GM21825 (cell line): ENCODE measurements at regions not wholly inside any gene's neighbourhood (a gene's known extent, or its start where the extent isn't known, plus 50 kb on each side); places are given as distances from the start of the nearest gene placed in this dataset.

Experiments
- ATAC-seq: cut with Tn5 transposase; IDR thresholded peaks from one replicate; pipeline ENCODE4 v1.9.1; 2021; ENCODE audit warnings: mild to moderate bottlenecking, moderate library complexity; ENCODE audit not compliant: unreplicated experiment

DNA sequence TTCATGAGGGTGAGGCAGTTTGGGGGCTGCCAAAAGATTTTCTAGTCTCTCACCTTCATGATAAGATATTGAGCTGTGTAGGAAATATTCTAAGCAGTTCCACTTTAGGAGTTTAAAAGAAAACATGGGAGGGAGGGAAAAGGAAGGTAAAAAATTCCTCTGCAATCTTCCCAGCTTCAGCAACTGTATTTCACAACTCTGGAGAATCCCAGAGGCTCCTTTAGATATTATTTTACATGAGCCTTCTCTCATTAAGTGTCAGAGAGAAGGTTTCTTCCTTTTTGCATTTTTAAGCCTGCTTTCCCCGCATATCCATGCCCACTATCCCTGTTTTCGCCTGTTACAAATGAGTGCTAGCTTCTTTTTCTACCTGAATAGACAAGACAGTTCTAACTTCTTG lies 289.4 kb downstream of the CHRM3 start:
- no peak for ATAC-seq

DNA sequence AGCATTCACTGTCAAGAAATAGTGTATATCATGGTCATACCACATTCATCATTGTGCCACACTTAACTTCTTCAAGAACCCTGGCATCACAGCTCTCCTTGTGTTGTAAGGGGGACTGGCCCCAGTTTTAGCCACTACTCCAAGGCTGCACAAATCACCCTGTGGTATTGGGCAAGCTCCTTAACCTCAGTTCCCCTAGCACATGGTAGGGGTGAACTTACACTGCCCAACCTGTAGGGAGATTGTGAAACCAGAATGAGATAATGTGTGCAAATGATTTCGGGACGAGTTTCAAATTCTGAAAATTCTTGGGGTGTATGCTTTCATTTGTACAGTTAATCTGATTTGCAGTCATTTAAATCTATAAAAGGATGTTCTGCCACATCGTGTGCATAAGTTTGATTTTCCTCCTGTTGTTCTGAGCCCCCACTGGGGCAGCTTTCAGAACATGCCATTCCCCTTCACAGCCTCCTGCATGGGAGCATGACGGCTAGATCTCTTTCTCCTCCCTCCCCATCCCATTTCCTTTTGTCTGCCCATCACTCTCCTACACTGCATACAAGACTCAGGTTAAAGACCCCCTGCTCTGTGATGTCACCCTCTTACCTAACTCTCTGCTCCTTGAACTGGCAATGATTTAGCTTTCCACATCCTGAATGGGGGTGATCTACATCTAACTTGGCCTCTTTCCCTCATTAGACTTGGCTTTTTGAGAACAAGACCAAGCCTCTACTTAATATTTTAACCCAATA lies 290.3 kb downstream of the CHRM3 start:
- ATAC-seq = no peak

DNA sequence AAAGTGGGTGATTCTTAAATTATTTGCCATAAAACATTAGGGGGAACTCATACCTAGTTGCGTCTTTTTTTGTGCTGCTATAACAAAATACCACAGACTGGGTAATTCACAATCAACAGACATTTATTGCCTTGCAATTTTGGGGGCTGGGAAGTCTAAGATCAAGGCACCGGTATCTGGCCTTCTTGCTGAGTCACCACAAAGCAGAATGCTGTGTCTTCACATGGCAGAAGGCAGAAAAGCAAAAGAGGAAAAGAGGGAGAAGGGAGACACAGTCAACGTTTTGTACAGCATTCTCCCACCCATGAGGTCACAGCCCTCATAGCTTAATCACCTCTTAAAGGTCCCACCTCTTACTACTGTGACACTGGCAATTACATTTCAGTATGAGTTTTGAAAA lies 291.0 kb downstream of the CHRM3 start:
- ATAC-seq = no peak

DNA sequence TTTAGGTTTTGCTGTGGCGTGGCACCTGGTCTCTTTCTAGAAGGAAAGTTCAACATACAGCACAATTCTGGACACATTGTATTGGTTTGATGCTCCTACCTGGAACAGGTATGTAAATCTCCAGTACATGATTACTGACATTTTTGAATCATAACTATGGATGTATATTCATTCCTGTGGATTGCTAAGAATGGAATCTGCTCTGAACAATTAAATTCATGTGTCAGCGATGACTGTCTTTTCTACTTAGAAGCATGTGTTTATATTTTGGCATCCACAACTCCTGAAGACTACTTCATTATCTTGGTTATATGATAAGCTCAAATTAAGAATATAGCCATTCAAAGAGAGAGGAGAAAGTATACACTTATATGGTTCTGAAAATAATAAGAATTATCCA lies 291.8 kb downstream of the CHRM3 start:
- ATAC-seq = no peak

DNA sequence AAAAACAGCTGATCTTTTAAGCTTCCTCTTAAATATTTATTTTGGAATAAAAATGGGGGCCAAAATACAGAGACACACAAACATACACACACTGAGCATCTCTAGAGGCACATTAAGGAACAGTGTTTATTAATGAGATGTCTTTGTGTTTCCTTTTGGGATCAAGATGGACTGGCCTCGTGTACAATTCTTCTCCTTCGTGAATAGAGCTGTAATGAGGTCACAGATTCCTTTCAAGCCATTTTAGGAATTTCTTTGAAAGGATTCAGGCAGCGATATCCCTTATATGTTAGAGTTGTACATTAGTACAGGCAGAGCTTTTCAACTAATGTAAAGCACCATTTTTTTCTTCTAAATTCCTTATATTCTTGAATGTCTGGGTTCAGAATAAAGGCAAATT lies 295.7 kb downstream of the CHRM3 start:
- ATAC-seq = no peak

DNA sequence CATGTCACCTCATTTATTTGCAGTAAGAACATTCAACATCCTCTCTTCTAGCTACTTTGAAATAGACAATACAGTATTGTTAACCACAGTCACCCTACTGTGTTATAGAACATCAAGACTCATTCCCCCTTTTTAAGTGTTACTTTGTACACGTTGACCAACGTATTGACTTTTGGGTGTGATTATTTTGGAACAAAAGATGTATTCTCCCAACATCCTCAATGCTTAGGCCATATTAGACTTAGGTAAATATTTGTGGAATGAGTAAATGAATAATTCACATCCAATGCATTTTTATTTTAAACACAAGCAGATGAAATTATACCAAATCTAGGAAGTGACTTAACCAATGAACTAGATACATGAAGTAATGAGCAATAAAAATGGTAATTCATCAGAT lies 296.6 kb downstream of the CHRM3 start:
- ATAC-seq = no peak

DNA sequence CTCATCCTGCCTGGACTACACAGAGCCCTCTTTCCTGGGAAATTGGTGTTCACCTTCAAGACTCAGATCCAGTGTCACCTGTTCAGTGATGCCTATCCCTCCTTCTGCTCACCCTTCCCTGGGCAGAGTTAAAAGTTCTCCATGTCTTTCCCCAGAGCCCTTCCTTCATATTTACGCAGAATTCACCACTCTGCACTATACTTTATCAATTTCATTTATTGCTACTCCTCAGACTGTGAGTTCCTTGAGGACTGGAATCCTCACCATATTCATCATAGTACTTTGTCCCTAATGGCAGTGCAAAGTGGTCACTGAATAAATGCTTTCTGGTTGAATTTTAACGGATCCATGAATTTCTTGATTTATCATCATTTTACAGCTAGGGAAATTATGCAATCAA lies 300.0 kb downstream of the CHRM3 start:
- ATAC-seq = no peak

DNA sequence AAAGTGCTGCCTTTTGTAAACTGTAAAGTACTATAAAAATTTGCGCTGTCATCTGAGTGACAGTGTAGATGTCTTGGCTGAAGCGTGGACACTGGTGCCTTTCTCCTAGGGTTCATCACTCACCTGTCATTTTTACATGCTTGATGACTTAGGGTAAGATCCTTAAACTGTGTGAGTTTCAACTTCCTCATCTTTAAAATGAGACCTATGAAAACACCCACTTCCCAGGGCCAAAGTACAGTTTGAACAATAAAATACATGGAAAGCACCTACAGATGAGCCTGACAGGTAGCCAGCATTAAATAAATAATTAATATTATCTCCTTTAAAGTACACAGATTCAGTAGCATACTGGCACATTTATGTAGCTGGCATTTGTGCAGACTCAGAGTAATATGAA lies 309.9 kb downstream of the CHRM3 start:
- ATAC-seq = no peak

DNA sequence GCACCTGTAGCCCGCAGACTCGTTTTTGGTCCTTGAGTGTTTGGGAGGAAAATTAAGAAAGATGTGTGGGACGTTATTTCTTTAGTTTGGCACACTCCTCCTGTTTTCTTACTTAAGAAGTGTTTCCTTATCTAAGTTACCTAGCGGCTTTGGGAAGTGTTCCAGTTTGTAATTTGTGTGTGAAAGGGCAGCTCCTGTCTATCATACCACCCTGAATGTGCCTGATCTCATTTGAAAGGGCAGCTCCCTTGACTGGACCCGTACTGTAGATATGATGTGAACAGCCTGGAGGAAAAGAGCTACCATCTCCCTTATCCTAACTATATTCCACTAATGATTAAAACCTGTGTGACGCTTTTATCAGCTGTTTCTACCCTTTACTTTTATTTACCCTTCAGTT lies 314.3 kb downstream of the CHRM3 start:
- no peak for ATAC-seq

DNA sequence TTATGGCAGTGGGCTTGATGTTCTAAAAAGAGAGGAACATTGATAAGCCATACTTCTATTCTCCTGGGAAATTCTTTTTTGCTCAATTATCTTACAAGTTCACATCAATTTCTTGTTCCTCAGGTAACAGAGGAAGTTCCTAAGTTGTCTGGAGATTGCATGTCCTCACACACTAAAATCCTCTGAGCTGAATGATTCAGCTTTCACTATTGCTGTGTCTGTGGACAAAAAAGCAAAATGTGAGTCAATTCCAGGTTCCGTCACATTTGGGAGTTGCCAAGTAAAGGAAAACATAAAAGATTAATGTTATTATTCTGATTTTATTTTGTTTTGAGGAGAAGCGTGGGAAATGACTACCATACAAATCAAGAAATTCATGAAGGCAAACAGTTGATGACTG lies 316.7 kb downstream of the CHRM3 start:
- ATAC-seq = no peak

DNA sequence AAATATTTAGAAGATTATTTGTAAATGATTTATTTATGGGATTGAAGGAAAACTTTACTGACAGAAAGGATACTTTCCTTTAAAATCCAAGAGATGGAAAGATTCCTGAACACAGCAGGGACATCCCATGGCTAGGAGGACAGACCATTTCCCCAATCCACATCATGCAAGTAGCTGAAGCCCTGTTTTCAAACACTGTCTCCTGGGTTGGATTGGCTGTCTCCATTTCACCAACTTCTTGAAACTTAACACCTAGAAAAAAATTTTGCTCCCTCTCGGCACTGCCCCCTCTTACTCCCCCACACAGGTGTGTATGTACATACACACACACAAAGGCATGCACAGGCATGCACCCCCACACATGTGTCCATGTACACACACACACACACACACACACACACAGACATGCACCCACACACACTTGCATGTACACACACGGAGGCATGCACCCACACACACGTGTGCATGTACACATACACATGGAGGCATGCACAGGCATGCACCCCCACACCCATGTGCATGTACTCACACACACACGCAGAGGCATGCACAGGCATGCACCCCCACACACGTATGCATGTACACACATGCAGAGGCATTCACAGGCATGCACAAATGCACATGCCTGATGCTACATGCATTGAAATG lies 320.0 kb downstream of the CHRM3 start:
- ATAC-seq = no peak

DNA sequence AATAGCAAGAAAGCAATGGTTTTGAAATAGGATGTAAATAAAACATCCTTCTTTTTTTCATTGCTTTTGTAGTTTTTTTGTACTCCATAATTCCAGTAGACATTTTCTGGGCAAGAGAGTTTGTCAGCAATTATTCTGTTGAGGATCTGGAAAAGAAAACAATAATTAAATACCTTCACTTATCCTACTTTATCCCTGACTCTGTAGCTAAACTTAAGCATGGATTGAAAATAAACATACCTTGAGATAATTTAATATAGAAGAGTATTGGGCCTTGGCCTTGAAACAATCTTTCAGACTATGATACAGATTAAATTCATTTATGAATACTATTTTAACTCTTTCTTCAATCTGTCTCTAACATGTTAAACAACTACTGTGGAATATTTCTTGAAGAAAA lies 321.2 kb downstream of the CHRM3 start:
- ATAC-seq = no peak

DNA sequence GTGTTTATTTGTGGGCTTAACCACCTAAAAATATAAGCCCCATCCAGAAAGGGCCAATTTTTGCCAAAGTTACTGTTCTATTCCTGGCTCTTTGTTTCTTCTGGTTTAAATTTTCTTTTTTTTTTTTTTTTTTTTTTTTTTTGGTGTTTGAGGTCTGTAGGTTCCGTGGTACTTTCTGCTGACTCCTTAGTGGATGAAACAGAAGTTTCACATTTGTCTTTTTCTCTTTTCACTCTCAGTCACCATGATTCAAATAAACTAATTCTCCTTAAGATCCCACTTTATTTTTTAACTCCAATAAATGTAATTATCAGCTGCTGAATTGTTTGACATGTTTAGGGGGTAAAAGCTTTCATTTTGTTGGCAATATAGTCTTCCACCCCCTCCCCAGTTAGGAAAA lies 322.3 kb downstream of the CHRM3 start:
- ATAC-seq = no peak

DNA sequence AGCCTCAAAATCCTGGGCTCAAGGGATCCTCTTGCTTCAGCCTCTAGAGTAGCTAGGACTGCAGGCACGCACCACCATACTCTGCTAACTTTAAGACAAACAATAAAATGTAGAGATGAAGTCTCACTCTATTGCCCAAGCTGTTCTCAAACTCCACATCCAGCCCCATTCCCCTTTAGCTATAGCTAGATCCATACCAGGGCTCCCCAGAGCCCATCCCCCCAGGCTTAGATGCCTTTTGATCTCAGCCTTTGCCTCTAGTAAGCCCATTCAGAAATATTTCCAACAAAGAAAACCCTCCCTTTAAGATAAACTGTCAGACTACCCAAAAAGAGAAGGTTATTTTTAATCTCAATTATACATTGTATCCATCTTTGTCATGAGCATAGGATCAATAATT lies 325.4 kb downstream of the CHRM3 start:
- ATAC-seq = no peak

DNA sequence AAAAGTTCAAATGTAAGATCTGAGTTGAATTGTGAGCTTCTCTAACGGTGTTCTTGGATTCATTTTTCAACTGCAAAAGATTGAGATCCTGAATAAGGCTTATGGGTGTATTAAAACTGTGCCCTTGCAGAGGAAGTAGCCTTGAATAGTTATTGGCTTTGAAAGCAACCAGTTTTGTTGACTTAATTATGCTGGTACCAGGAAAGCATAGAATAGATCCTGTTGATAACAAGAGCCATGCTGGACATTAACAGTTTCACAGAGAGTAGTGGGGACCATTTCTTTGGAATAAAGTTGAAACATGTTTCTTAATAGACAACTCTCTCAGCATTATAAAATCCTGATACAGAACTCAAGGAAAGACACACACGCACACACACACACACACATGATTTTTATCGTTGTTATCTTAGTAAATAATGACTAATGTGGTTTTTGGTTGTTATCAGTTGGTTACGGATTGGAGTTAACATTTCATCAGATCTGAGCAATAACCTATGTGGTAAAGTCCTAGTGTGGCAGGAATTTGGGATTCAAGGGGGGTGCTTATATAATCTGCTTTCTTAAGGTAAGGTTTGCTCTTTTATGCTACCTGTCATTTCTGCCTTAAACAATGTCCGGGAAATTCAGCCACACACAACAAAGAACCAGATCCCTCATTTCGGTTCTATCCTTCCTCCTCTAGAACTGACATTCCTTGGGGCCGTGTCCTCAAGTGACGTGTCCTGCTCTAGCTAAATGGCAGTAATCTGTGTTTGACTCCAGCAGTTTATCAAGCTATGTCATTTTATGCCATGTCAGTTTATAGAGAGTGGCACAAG lies 330.9 kb downstream of the CHRM3 start:
- no peak for ATAC-seq

DNA sequence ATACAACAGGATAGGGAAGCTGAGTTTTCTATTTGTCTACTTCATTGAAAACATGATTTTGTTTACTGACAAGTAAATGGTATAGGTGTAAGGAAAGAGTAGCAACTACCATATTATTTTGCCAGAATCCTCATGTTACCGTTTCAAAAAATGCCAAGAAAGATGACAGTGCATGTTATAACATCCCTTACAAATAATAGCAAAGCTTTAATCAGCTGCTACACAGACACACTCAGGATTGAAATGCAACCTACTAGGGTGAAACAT lies 331.5 kb downstream of the CHRM3 start:
- ATAC-seq = no peak

DNA sequence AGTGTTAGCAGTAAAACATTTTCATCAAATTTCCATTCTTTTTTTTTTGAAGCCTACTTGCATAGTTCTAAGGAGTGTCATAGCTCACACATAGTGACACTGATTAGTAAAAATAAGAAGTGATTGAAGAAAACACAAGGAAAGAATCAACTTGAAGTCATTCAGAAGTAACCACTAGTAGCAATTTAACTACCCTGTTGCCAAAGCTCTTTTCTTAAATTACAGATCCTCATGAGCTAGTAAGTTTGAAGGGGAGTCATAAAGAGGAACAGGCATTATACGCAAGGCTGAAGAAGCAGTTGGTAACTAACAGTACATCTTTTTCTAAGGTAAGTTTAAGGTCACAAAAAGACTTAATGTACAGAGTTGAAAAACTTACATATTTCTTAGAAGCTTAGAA lies 332.2 kb downstream of the CHRM3 start:
- ATAC-seq = no peak

DNA sequence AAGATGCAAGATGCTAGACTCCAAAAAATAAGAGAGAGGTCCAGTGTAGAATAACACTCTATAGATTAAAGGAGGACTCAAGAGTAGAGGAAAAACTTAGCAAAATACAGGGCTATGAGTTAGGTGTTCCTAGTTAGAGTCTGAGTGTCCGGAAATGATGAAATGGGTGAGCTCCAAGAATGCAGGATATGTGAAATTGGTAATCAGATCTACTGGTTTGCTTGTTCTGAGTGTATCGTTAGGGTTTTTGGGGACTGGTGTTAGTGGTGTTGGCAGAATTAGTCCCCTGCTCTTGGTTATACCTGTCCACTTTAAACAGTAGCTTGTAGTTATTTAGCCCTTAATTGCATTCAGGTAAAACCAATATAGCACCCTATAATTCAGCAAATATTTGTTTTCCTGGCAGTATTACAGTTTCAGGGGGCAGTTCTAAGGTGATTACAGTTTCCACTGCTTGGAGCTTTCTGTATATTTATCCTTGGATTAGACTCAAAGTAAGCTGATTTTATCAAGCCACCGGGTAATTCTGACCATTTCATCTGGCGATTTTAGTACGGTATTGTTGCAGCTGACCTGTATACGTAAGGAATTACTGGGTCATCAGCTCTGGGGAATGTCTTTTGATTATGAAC lies 332.7 kb downstream of the CHRM3 start:
- ATAC-seq = no peak

DNA sequence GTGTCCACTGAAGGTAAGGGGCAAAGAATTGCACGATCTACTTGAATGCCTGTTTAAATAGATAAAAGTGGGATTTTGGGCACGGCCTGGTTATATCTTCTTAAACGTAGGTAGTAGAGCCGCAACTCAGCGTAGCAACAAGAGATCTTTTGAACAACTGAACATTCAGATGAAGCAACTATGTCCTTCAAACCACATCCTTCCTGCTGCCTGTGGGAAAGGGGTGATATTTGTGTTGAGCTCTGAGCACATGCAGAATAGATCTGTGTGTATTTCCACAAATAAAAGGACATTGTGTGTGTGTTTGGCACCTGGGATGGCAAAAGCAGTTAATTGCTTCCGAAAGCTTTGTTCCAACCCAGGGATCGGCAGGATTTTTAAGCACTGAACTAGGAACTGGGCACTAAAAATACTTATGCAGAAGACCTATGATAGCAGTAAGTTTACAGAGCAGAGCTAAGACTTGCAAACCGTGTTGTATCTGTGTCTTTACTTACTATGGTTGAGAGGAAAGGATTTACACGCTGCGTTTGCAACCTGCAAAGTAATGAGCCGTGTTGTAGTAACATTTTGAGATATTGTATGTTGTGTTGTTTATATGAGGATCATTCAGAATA lies 333.4 kb downstream of the CHRM3 start:
- ATAC-seq = no peak

DNA sequence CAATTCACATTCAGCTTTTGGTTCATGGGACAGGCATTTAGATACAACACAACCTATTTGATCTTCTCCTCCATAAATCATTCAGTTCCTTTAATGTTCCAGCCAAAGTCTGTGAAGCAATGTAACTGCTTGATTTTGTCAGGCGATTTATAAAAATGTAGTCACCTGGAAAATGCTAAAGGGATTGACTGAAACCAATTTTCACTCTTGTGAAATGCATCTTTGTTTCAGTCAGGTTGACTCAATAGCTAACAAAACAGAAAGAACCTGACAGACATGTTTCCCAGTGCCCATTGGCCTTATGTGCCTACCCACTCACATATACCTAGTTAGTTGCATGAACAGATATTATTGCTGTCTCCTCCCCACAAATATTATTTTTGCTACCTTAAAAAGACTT lies 335.7 kb downstream of the CHRM3 start:
- ATAC-seq = no peak

DNA sequence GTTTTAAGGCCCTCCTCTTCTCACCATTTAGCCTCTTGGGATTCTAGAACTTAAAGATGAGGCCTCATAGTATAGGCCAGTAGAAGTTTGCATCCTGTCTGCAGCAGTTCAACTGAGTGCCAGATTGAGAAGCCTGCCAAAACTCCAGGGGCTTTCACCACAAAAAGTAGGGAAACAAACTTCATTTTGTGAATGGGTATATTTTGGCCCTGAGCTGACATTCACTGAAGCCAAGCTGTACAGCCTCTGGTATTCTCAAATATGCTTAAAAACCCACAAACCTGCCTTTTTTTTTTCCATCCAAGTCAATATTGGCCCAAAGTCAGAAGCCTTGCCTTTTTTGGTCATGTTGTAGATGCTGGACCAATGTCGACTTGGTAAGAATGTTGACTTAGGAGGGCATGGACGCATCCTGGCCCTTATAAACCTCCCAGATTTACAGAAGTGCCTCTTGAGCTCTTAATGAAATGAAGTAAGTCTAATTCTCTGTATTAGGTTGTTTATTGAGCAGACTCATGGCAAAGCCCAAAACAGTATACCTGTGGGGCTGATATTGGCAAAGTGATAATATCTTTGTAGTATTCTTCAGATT lies 337.5 kb downstream of the CHRM3 start:
- no peak for ATAC-seq
